KBM-7 (cell line): ENCODE measurements at regions not wholly inside any gene's neighbourhood (a gene's known extent, or its start where the extent isn't known, plus 50 kb on each side); places are given as distances from the start of the nearest gene placed in this dataset.
"Not testable (repeated sequence)": the region's sequence is repeated elsewhere in the genome, so short reads cannot be mapped to it uniquely, and the experiment has no call there.

Experiments
- DNase-seq: peaks from one replicate; pipeline ENCODE4 v3.0.0-alpha.2; 2015
- in situ Hi-C: fragments of 300-500 bp; cut with MboI; formaldehyde crosslinking; loops from 2 replicates; pipeline ENCODE4 v1.14.3; 2020; ENCODE audit warnings: low sequenced_read_pairs, low pct_unique_long_range_greater_than_20kb, mixed read lengths

GRCh38 chr16:64679976-64680690 lies 441.7 kb downstream of the CDH11 start:
- DNase-seq, result no peak
- in situ Hi-C loops, result no loop called here

- no peak for DNase-seq
- in situ Hi-C loops, result no loop called here
Measured at GRCh38 chr16:64669573-64669972, 452.3 kb downstream of the CDH11 start.

- in situ Hi-C loops, result no loop called here
- no peak for DNase-seq
Measured at GRCh38 chr16:64667334-64667877, 454.5 kb downstream of the CDH11 start.

GRCh38 chr16:64662312-64662711 lies 459.6 kb downstream of the CDH11 start:
- DNase-seq, result not testable (repeated sequence)

GRCh38 chr16:64659866-64660265 lies 462.0 kb downstream of the CDH11 start:
- in situ Hi-C loops, result no loop called here
- no peak for DNase-seq

More at GRCh38 chr16:64662312-64662711, 459.6 kb downstream of the CDH11 start:
- in situ Hi-C loops, result not testable (repeated sequence)

GRCh38 chr16:64657316-64658011 lies 464.4 kb downstream of the CDH11 start:
- in situ Hi-C loops, result no loop called here
- DNase-seq, result no peak

GRCh38 chr16:64656471-64656870 lies 465.4 kb downstream of the CDH11 start:
- no peak for DNase-seq
- in situ Hi-C loops, result no loop called here

GRCh38 chr16:64654178-64654577 lies 467.7 kb downstream of the CDH11 start:
- in situ Hi-C loops, result no loop called here
- DNase-seq, result no peak

- DNase-seq, result no peak
- in situ Hi-C loops, result no loop called here
Measured at GRCh38 chr16:64648282-64648681, 473.6 kb downstream of the CDH11 start.

- in situ Hi-C loops, result no loop called here
- no peak for DNase-seq
Measured at GRCh38 chr16:64641343-64641742, 480.5 kb downstream of the CDH11 start.

GRCh38 chr16:64638766-64639165 lies 483.1 kb downstream of the CDH11 start:
- in situ Hi-C loops, result no loop called here
- DNase-seq, result no peak

GRCh38 chr16:64629622-64630021 lies 492.2 kb downstream of the CDH11 start:
- no peak for DNase-seq
- in situ Hi-C loops, result no loop called here

- DNase-seq, result no peak
- in situ Hi-C loops, result no loop called here
Measured at GRCh38 chr16:64627781-64628180, 494.1 kb downstream of the CDH11 start.

GRCh38 chr16:64627288-64627687 lies 494.6 kb downstream of the CDH11 start:
- no peak for DNase-seq
- in situ Hi-C loops, result no loop called here

GRCh38 chr16:64626776-64627175 lies 495.1 kb downstream of the CDH11 start:
- in situ Hi-C loops, result no loop called here

GRCh38 chr16:64621616-64622015 lies 500.2 kb downstream of the CDH11 start:
- in situ Hi-C loops, result no loop called here
- DNase-seq, result no peak

More at GRCh38 chr16:64626776-64627175, 495.1 kb downstream of the CDH11 start:
- DNase-seq, result no peak

GRCh38 chr16:64617836-64618476 lies 503.9 kb downstream of the CDH11 start:
- in situ Hi-C loops, result no loop called here
- no peak for DNase-seq

GRCh38 chr16:64615630-64616280 lies 506.1 kb downstream of the CDH11 start:
- in situ Hi-C loops, result no loop called here
- DNase-seq, result no peak

GRCh38 chr16:64596196-64596595 lies 525.7 kb downstream of the CDH11 start:
- in situ Hi-C loops, result no loop called here
- no peak for DNase-seq
